ENCODE measurements at regions not wholly inside any gene's neighbourhood (a gene's known extent, or its start where the extent isn't known, plus 50 kb on each side); places are given as distances from the start of the nearest gene placed in this dataset.
"Not testable (repeated sequence)": the region's sequence is repeated elsewhere in the genome, so short reads cannot be mapped to it uniquely, and the experiment has no call there.

- H3K4me3 ChIP-seq (ENCODE audit: low read depth in 1 of 2, low read length in 2 of 2); H3K36me3 ChIP-seq (ENCODE audit: control insufficient read depth in 1 of 2, insufficient read depth in 2 of 2, low read length in 2 of 2); H3K27me3 ChIP-seq (ENCODE audit: low read depth, low read length); H3K4me1 ChIP-seq (ENCODE audit: control insufficient read depth in 1 of 2, insufficient read depth in 2 of 2, low read length in 2 of 2); H3K9me3 ChIP-seq (ENCODE audit: control insufficient read depth in 1 of 2, low read length in 2 of 2); H3K27ac ChIP-seq (ENCODE audit: low read length): not testable (repeated sequence)
Observed at GRCh38 chr2:36180293-36180692, 175.3 kb upstream of the CRIM1 start.

GRCh38 chr2:36179668-36180269 lies 175.8 kb upstream of the CRIM1 start:
- H3K27ac ChIP-seq (ENCODE audit: low read length); H3K4me1 ChIP-seq (ENCODE audit: control insufficient read depth in 1 of 2, insufficient read depth in 2 of 2, low read length in 2 of 2); H3K36me3 ChIP-seq (ENCODE audit: control insufficient read depth in 1 of 2, insufficient read depth in 2 of 2, low read length in 2 of 2); H3K4me3 ChIP-seq (ENCODE audit: low read depth in 1 of 2, low read length in 2 of 2); H3K9me3 ChIP-seq (ENCODE audit: control insufficient read depth in 1 of 2, low read length in 2 of 2); H3K27me3 ChIP-seq (ENCODE audit: low read depth, low read length): not testable (repeated sequence)

GRCh38 chr2:36178384-36178783 lies 177.2 kb upstream of the CRIM1 start:
- Histone ChIP-seq H3K4me1 (ENCODE audit: control insufficient read depth in 1 of 2, insufficient read depth in 2 of 2, low read length in 2 of 2) (no peaks in the 10 kb centered on the region), H3K4me3 (ENCODE audit: low read depth in 1 of 2, low read length in 2 of 2) (no peak overlapping the region), H3K27ac (ENCODE audit: low read length) (no peak overlapping the region), H3K36me3 (ENCODE audit: control insufficient read depth in 1 of 2, insufficient read depth in 2 of 2, low read length in 2 of 2) (no peaks in the 10 kb centered on the region), H3K27me3 (ENCODE audit: low read depth, low read length) (no peaks in the 10 kb centered on the region), H3K9me3 (ENCODE audit: control insufficient read depth in 1 of 2, low read length in 2 of 2) (no peaks in the 10 kb centered on the region)

- Histone ChIP-seq H3K36me3 (ENCODE audit: control insufficient read depth in 1 of 2, insufficient read depth in 2 of 2, low read length in 2 of 2) (no peaks in the 10 kb centered on the region), H3K4me3 (ENCODE audit: low read depth in 1 of 2, low read length in 2 of 2) (no peak overlapping the region), H3K9me3 (ENCODE audit: control insufficient read depth in 1 of 2, low read length in 2 of 2) (no peaks in the 10 kb centered on the region), H3K4me1 (ENCODE audit: control insufficient read depth in 1 of 2, insufficient read depth in 2 of 2, low read length in 2 of 2) (no peaks in the 10 kb centered on the region), H3K27ac (ENCODE audit: low read length) (no peak overlapping the region), H3K27me3 (ENCODE audit: low read depth, low read length) (no peaks in the 10 kb centered on the region)
Observed at GRCh38 chr2:36177282-36177681, 178.3 kb upstream of the CRIM1 start.

- no peaks in the 10 kb centered on the region for H3K4me1 ChIP-seq (ENCODE audit: control insufficient read depth in 1 of 2, insufficient read depth in 2 of 2, low read length in 2 of 2)
- no peak overlapping the region for H3K4me3 ChIP-seq (ENCODE audit: low read depth in 1 of 2, low read length in 2 of 2)
- no peaks in the 10 kb centered on the region for H3K36me3 ChIP-seq (ENCODE audit: control insufficient read depth in 1 of 2, insufficient read depth in 2 of 2, low read length in 2 of 2)
- no peaks in the 10 kb centered on the region for H3K9me3 ChIP-seq (ENCODE audit: control insufficient read depth in 1 of 2, low read length in 2 of 2)
- no peaks in the 10 kb centered on the region for H3K27me3 ChIP-seq (ENCODE audit: low read depth, low read length)
- no peak overlapping the region for H3K27ac ChIP-seq (ENCODE audit: low read length)
Observed at GRCh38 chr2:36174920-36175319, 180.7 kb upstream of the CRIM1 start.

GRCh38 chr2:36173760-36174404 lies 181.7 kb upstream of the CRIM1 start:
- H3K4me3 ChIP-seq (ENCODE audit: low read depth in 1 of 2, low read length in 2 of 2), result no peak overlapping the region
- H3K36me3 ChIP-seq (ENCODE audit: control insufficient read depth in 1 of 2, insufficient read depth in 2 of 2, low read length in 2 of 2), result no peaks in the 10 kb centered on the region
- no peak overlapping the region for H3K27ac ChIP-seq (ENCODE audit: low read length)
- no peaks in the 10 kb centered on the region for H3K4me1 ChIP-seq (ENCODE audit: control insufficient read depth in 1 of 2, insufficient read depth in 2 of 2, low read length in 2 of 2)
- H3K27me3 ChIP-seq (ENCODE audit: low read depth, low read length), result no peaks in the 10 kb centered on the region
- H3K9me3 ChIP-seq (ENCODE audit: control insufficient read depth in 1 of 2, low read length in 2 of 2), result no peaks in the 10 kb centered on the region

GRCh38 chr2:36172824-36173223 lies 182.8 kb upstream of the CRIM1 start:
- no peaks in the 10 kb centered on the region for H3K9me3 ChIP-seq (ENCODE audit: control insufficient read depth in 1 of 2, low read length in 2 of 2)
- H3K4me3 ChIP-seq (ENCODE audit: low read depth in 1 of 2, low read length in 2 of 2), result no peak overlapping the region
- no peaks in the 10 kb centered on the region for H3K27me3 ChIP-seq (ENCODE audit: low read depth, low read length)
- no peaks in the 10 kb centered on the region for H3K4me1 ChIP-seq (ENCODE audit: control insufficient read depth in 1 of 2, insufficient read depth in 2 of 2, low read length in 2 of 2)
- H3K27ac ChIP-seq (ENCODE audit: low read length), result no peak overlapping the region
- H3K36me3 ChIP-seq (ENCODE audit: control insufficient read depth in 1 of 2, insufficient read depth in 2 of 2, low read length in 2 of 2), result no peaks in the 10 kb centered on the region

DNA sequence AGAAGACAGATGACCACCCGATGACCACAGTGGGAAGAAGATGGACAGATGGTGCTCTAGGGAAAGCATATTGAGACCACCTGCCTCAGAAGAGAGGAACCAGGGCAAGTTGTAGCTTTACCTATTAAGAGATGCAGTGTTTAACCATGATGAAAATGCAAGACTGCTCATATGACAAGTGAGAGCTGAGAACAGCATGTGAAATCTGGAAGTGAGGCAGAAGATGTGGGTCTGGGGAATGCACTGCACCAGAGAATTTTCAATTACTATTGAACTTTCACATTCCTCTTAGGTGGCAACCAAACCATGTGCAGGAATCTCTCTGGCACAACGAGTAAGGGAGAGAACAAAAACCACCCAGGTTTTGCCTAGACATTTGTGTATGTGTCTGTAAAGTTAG lies 184.8 kb upstream of the CRIM1 start:
- Histone ChIP-seq H3K4me3 (ENCODE audit: low read depth in 1 of 2, low read length in 2 of 2) (no peak overlapping the region), H3K36me3 (ENCODE audit: control insufficient read depth in 1 of 2, insufficient read depth in 2 of 2, low read length in 2 of 2) (no peaks in the 10 kb centered on the region), H3K9me3 (ENCODE audit: control insufficient read depth in 1 of 2, low read length in 2 of 2) (no peaks in the 10 kb centered on the region), H3K4me1 (ENCODE audit: control insufficient read depth in 1 of 2, insufficient read depth in 2 of 2, low read length in 2 of 2) (no peaks in the 10 kb centered on the region), H3K27ac (ENCODE audit: low read length) (no peak overlapping the region), H3K27me3 (ENCODE audit: low read depth, low read length) (no peaks in the 10 kb centered on the region)

- Histone ChIP-seq H3K4me3 (ENCODE audit: low read depth in 1 of 2, low read length in 2 of 2) (no peak overlapping the region), H3K27me3 (ENCODE audit: low read depth, low read length) (no peaks in the 10 kb centered on the region), H3K9me3 (ENCODE audit: control insufficient read depth in 1 of 2, low read length in 2 of 2) (no peaks in the 10 kb centered on the region), H3K4me1 (ENCODE audit: control insufficient read depth in 1 of 2, insufficient read depth in 2 of 2, low read length in 2 of 2) (no peaks in the 10 kb centered on the region), H3K36me3 (ENCODE audit: control insufficient read depth in 1 of 2, insufficient read depth in 2 of 2, low read length in 2 of 2) (no peaks in the 10 kb centered on the region), H3K27ac (ENCODE audit: low read length) (no peak overlapping the region)
Observed at GRCh38 chr2:36169843-36170242, 185.7 kb upstream of the CRIM1 start.

DNA sequence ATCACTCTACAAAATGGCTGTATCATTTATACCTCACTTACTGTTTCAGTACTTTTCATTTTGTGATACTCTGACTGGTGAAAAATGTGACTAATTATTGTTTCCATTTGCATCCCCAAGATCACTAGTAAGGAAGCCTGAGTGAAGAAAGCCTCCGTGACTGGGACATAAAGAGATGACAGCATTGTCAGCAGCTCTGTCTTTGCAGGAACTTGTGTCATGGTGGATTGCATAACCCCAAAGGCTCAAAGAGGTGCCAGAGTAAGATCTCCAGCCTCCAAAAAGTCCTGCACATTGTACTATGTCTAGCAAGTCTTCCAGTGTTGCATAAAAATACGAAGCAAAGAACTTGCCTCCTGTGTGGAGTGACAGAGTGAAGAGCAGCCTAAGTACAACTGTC lies 187.5 kb upstream of the CRIM1 start:
- no peaks in the 10 kb centered on the region for H3K36me3 ChIP-seq (ENCODE audit: control insufficient read depth in 1 of 2, insufficient read depth in 2 of 2, low read length in 2 of 2)
- no peaks in the 10 kb centered on the region for H3K9me3 ChIP-seq (ENCODE audit: control insufficient read depth in 1 of 2, low read length in 2 of 2)
- H3K27ac ChIP-seq (ENCODE audit: low read length), result no peak overlapping the region
- H3K27me3 ChIP-seq (ENCODE audit: low read depth, low read length), result no peaks in the 10 kb centered on the region
- H3K4me1 ChIP-seq (ENCODE audit: control insufficient read depth in 1 of 2, insufficient read depth in 2 of 2, low read length in 2 of 2), result no peaks in the 10 kb centered on the region
- no peak overlapping the region for H3K4me3 ChIP-seq (ENCODE audit: low read depth in 1 of 2, low read length in 2 of 2)

DNA sequence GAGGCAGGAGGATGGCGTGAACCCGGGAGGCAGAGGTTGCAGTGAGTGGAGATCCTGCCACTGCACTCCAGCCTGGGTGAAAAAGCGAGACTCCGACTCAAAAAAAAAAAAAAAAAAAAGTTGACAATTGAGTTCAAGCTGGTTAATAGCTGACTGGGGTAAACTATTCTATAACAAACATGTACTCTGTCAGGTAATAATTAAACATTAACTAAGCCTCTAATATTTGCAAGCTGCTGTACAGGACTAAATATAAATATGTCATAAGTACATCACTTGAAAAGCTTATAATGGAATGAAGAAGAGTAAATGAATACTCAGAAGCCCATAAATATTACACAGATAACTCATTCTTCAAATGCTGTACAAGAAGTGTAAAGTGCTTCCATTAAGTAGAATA lies 190.4 kb upstream of the CRIM1 start:
- H3K36me3 ChIP-seq (ENCODE audit: control insufficient read depth in 1 of 2, insufficient read depth in 2 of 2, low read length in 2 of 2), result no peaks in the 10 kb centered on the region
- no peaks in the 10 kb centered on the region for H3K27me3 ChIP-seq (ENCODE audit: low read depth, low read length)
- H3K27ac ChIP-seq (ENCODE audit: low read length), result no peak overlapping the region
- H3K9me3 ChIP-seq (ENCODE audit: control insufficient read depth in 1 of 2, low read length in 2 of 2), result no peaks in the 10 kb centered on the region
- H3K4me1 ChIP-seq (ENCODE audit: control insufficient read depth in 1 of 2, insufficient read depth in 2 of 2, low read length in 2 of 2), result no peaks in the 10 kb centered on the region
- no peak overlapping the region for H3K4me3 ChIP-seq (ENCODE audit: low read depth in 1 of 2, low read length in 2 of 2)
